GM23248 (cell line): ENCODE measurements at regions not wholly inside any gene's neighbourhood (a gene's known extent, or its start where the extent isn't known, plus 50 kb on each side); places are given as distances from the start of the nearest gene placed in this dataset.
A peak's percentile ranks its signal among the peaks of the same experiment; 100 is the strongest.

Source experiments
- DNase-seq: peaks from one replicate; pipeline ENCODE4 v3.0.0-alpha.2; 2015
- H2AFZ ChIP-seq: fragments of 200-600 bp; sonication (generic); 2 replicates; pipeline ENCODE4 v1.6.1; 2016; ENCODE audit warnings: antibody characterized with exemption
- H3F3A ChIP-seq: fragments of 200-600 bp; sonication (generic); 2 replicates; pipeline ENCODE4 v1.6.1; 2016; ENCODE audit warnings: mild to moderate bottlenecking, antibody characterized with exemption, mixed run types; ENCODE audit not compliant: insufficient read depth
- H3K27ac ChIP-seq: fragments of 200-600 bp; sonication (generic); 2 replicates; pipeline ENCODE4 v1.5.1; 2016; ENCODE audit warnings: mild to moderate bottlenecking
- H3K27me3 ChIP-seq: fragments of 200-600 bp; sonication (generic); replicated peaks from 2 replicates; pipeline ENCODE4 v1.6.1; 2016; ENCODE audit warnings: mild to moderate bottlenecking; ENCODE audit not compliant: insufficient read depth
- H3K36me3 ChIP-seq: fragments of 200-600 bp; sonication (generic); 2 replicates; pipeline ENCODE4 v1.6.1; 2016; ENCODE audit warnings: low read depth, mild to moderate bottlenecking
- H3K4me1 ChIP-seq: fragments of 200-600 bp; sonication (generic); 2 replicates; pipeline ENCODE4 v1.6.1; 2016; ENCODE audit warnings: mild to moderate bottlenecking; ENCODE audit not compliant: insufficient read depth
- H3K4me2 ChIP-seq: fragments of 200-600 bp; sonication (generic); one replicate; pipeline ENCODE4 v1.6.1; 2016; ENCODE audit warnings: mild to moderate bottlenecking; ENCODE audit not compliant: unreplicated experiment
- H3K4me3 ChIP-seq: fragments of 200-600 bp; sonication (generic); 2 replicates; pipeline ENCODE4 v1.5.1; 2016; ENCODE audit warnings: mild to moderate bottlenecking
- H3K79me2 ChIP-seq: fragments of 200-600 bp; sonication (generic); 2 replicates; pipeline ENCODE4 v1.6.1; 2016; ENCODE audit warnings: mild to moderate bottlenecking; ENCODE audit not compliant: insufficient read depth
- H3K9ac ChIP-seq: fragments of 200-600 bp; sonication (generic); 2 replicates; pipeline ENCODE4 v1.6.1; 2016; ENCODE audit warnings: mild to moderate bottlenecking
- H3K9me2 ChIP-seq: fragments of 200-600 bp; sonication (generic); 2 replicates; pipeline ENCODE4 v1.6.1; 2016; ENCODE audit warnings: mixed run types, mild to moderate bottlenecking, moderate library complexity; ENCODE audit not compliant: insufficient read depth
- H3K9me3 ChIP-seq: fragments of 200-600 bp; sonication (generic); one replicate; pipeline ENCODE4 v1.6.1; 2017; ENCODE audit warnings: low read depth
- H4K20me1 ChIP-seq: fragments of 200-600 bp; sonication (generic); 2 replicates; pipeline ENCODE4 v1.6.0; 2016; ENCODE audit not compliant: insufficient read depth
- EZH2 ChIP-seq: fragments of 200-600 bp; sonication (generic); IDR thresholded peaks from 2 replicates; pipeline ENCODE4 v1.6.1; 2018; ENCODE audit warnings: antibody characterized with exemption, mild to moderate bottlenecking; ENCODE audit not compliant: insufficient read depth, poor library complexity, severe bottlenecking
- EZH2phosphoT487 ChIP-seq: fragments of 200-600 bp; sonication (generic); IDR thresholded peaks from 2 replicates; pipeline ENCODE4 v1.6.1; 2018; ENCODE audit warnings: antibody characterized with exemption, moderate library complexity, mild to moderate bottlenecking, low read depth; ENCODE audit not compliant: insufficient read depth
- WGBS, 2 experiments: methylation state at CpG; one replicate each; pipeline ENCODE4 v1.1.6; 2015 to 2017; ENCODE audit warnings: low lambda C conversion rate in 2 of 2, low coverage in 1 of 2; ENCODE audit errors: missing lambda C conversion rate in 2 of 2; 5-methylcytosine and 5-hydroxymethylcytosine counted together
- in situ Hi-C: fragments of 300-500 bp; cut with MboI; formaldehyde crosslinking; loops from 2 replicates; pipeline ENCODE4 v1.15.0; 2020

DNA sequence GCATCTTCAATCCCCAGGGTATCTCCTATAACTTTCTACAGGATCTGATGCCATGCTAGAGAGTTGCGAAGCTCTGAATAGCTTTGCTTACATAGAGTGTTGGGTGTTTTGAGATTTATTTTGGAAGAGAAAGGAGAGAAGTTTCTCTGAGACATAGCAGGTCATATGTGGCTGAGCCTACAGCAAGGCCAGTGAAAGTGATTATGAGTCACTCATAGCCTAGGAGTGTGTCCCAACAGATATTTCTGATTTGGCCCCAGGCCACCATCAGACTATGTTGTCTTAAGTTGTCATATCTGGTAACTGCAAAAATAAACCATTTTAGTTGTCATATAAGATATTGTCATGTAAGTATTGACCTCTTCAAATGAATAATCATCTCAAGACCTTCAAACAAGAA is 132.0 kb upstream of the RAI14 start:
- no peaks in the 10 kb centered on the region for H3K9me2 ChIP-seq
- H3K9me3 ChIP-seq: no peaks in the 10 kb centered on the region
- peak overlapping the region; percentile 47; the same call in 1 of the 2 replicates for H3K9ac ChIP-seq
- H3K36me3 ChIP-seq: no peaks in the 10 kb centered on the region
- no peak overlapping the region for H2AFZ ChIP-seq
- peak overlapping the region; percentile 42 for H3K4me2 ChIP-seq
- TF ChIP-seq EZH2phosphoT487 (no peak), EZH2 (no peak)
- no peaks in the 10 kb centered on the region for H4K20me1 ChIP-seq
- H3K4me1 ChIP-seq: peaks cover 33% of the 10 kb centered on the region
- H3K27ac ChIP-seq: peak overlapping the region; percentile 67
- H3K4me3 ChIP-seq: no peak overlapping the region
- no peaks in the 10 kb centered on the region for H3K79me2 ChIP-seq
- peak; percentile 85 for DNase-seq
- 67 to 71% methylated on average over 1 of the region's 1 CpG for WGBS, 2 experiments
- in situ Hi-C loops: no loop called here
- no peaks in the 10 kb centered on the region for H3K27me3 ChIP-seq
- peaks cover 20% of the 10 kb centered on the region for H3F3A ChIP-seq

- no peaks in the 10 kb centered on the region for H3K27me3 ChIP-seq
- H2AFZ ChIP-seq: no peak overlapping the region
- TF ChIP-seq EZH2 (no peak), EZH2phosphoT487 (no peak)
- H3K9ac ChIP-seq: no peak overlapping the region
- peaks cover 13% of the 10 kb centered on the region for H3F3A ChIP-seq
- H3K9me3 ChIP-seq: no peaks in the 10 kb centered on the region
- H4K20me1 ChIP-seq: no peaks in the 10 kb centered on the region
- no peak overlapping the region for H3K4me2 ChIP-seq
- H3K9me2 ChIP-seq: no peaks in the 10 kb centered on the region
- no peaks in the 10 kb centered on the region for H3K79me2 ChIP-seq
- H3K4me3 ChIP-seq: no peak overlapping the region
- no peak overlapping the region for H3K27ac ChIP-seq
- in situ Hi-C loops: no loop called here
- peaks cover 31% of the 10 kb centered on the region for H3K4me1 ChIP-seq
- no peak for DNase-seq
- no peaks in the 10 kb centered on the region for H3K36me3 ChIP-seq
- 75 to 79% methylated on average over 6 of the region's 6 CpGs for WGBS, 2 experiments
Observed at GRCh38 chr5:34525761-34526160, 130.4 kb upstream of the RAI14 start.

DNA sequence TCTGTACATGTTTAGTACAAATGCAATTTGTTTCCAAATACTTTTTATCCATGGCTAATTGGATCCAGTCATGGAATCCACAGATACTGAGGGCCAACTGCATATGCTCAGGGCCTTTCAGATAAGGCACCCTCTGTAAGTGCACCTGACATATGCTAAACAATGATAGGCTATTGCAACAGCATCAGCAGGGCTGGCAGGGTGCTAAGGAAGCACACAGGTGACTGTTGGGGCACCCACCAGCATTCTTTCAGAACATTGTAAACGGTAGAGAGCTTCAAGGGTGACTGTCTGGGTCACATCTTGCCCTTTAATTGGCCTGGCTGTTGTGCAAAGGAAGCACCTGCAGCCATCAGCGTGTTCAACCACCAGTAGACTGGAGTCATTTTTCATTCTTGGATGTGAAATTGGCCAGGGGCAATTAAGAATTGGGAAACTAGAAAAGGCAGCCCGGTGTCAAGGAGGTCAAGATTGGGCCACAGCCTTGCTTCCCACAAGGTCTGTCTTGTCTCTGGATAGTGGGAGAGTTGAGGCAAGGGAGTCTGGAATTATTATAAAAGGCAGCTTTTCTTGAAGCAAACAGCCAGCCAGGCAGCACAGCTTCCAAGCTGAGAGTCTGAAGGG is 129.3 kb upstream of the RAI14 start:
- Histone ChIP-seq H4K20me1 (no peaks in the 10 kb centered on the region), H2AFZ (no peak overlapping the region), H3K27ac (no peak overlapping the region), H3K79me2 (no peaks in the 10 kb centered on the region), H3K4me2 (no peak overlapping the region), H3K27me3 (no peaks in the 10 kb centered on the region), H3K9ac (no peak overlapping the region), H3K4me1 (peaks cover 31% of the 10 kb centered on the region), H3F3A (peaks cover 13% of the 10 kb centered on the region), H3K9me2 (no peaks in the 10 kb centered on the region), H3K9me3 (no peaks in the 10 kb centered on the region), H3K36me3 (no peaks in the 10 kb centered on the region), H3K4me3 (no peak overlapping the region)
- in situ Hi-C loops: no loop called here
- 45 to 48% methylated on average over 3 of the region's 3 CpGs for WGBS, 2 experiments
- no peak for TF ChIP-seq EZH2phosphoT487
- TF ChIP-seq EZH2: no peak
- DNase-seq: no peak

DNA sequence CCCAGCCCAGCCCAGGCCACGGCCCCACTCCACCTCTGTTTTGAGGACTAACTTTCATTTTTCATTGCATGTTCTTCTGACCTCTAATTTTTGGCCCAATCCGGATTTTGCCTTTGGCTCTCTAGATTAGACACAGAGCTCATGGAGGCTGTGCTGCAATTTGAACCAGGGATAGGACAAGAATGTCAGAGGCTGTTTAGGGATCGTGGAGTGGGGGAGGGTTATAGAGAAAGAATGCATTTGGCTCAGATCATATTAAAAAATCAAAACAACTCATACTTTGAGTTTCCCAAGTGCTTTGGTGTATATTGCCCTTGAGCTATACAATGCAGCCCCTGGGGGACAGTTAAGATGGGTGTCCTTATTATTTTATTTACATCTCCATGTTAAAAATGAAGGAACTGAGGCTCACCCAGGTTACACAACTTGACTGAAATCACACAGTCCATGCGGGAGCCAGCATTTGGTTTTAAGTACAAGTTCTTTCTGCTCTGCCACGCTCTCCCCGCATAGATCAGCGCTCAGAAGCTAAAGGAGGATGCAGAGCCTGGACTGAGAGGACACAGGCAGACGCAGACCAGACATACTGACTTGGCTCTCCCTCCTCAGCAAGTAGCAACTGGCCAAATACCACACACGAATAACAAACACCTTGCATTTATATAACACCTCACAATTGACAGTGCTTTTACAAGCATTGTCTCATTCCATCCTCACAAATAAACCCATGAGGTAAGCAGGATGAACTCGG is 126.4 kb upstream of the RAI14 start:
- in situ Hi-C loops: no loop called here

More for the DNA sequence above, 126.4 kb upstream of the RAI14 start:
- Histone ChIP-seq H3K79me2 (no peaks in the 10 kb centered on the region), H3K9ac (no peak overlapping the region), H3K4me3 (no peak overlapping the region), H3K4me1 (peaks cover 29% of the 10 kb centered on the region), H3K9me3 (no peaks in the 10 kb centered on the region), H3F3A (peaks cover 25% of the 10 kb centered on the region), H3K27ac (no peak overlapping the region), H3K4me2 (peak overlapping the region; percentile 25), H3K36me3 (no peaks in the 10 kb centered on the region), H3K27me3 (no peaks in the 10 kb centered on the region), H3K9me2 (no peaks in the 10 kb centered on the region), H2AFZ (peak overlapping the region; percentile 47; the same call in 1 of the 2 replicates), H4K20me1 (no peaks in the 10 kb centered on the region)
- DNase-seq: no peak
- 83 to 84% methylated on average over 10 of the region's 10 CpGs for WGBS, 2 experiments
- TF ChIP-seq EZH2phosphoT487 (no peak), EZH2 (no peak)
